CD14-positive monocyte (primary cell): ENCODE measurements at regions not wholly inside any gene's neighbourhood (a gene's known extent, or its start where the extent isn't known, plus 50 kb on each side); places are given as distances from the start of the nearest gene placed in this dataset.

Experiments used
- DNase-seq, 3 donors: peaks; one replicate each; pipeline ENCODE4 v3.0.0-alpha.2; 2011 to 2022
- H2AFZ ChIP-seq: 2 replicates; pipeline ENCODE4 v1.6.0; 2012; ENCODE audit warnings: mild to moderate bottlenecking, low read depth, low read length, inconsistent platforms; ENCODE audit not compliant: insufficient read depth, poor library complexity, severe bottlenecking
- H3K27ac ChIP-seq, 2 donors: 1 replicate in 1 of 2; 2 replicates in 1 of 2; pipeline ENCODE4 v1.5.1; 2012 to 2013; ENCODE audit warnings: low read length in 2 of 2, control low read depth in 1 of 2, inconsistent platforms in 1 of 2, low read depth in 1 of 2, mild to moderate bottlenecking in 1 of 2
- H3K27me3 ChIP-seq, 2 donors: one replicate each; pipeline versions ENCODE4 v1.6.0 to v1.6.1; 2011 to 2013; ENCODE audit warnings: low read length in 2 of 2; ENCODE audit not compliant: control insufficient read depth in 2 of 2, insufficient read depth in 2 of 2
- H3K36me3 ChIP-seq, 2 donors: replicated peaks in 1 of 2; 1 replicate in 1 of 2; 2 replicates in 1 of 2; pipeline versions ENCODE4 v1.5.1 to v1.6.1; 2012 to 2013; ENCODE audit warnings: low read length in 2 of 2, control low read depth in 1 of 2, inconsistent platforms in 1 of 2, mild to moderate bottlenecking in 1 of 2; ENCODE audit not compliant: insufficient read depth in 2 of 2, control insufficient read depth in 1 of 2
- H3K4me1 ChIP-seq, 2 donors: 1 replicate in 1 of 2; 2 replicates in 1 of 2; pipeline versions ENCODE4 v1.5.1 to v1.6.1; 2012 to 2013; ENCODE audit warnings: low read length in 2 of 2, control low read depth in 1 of 2, inconsistent platforms in 1 of 2, mild to moderate bottlenecking in 1 of 2, moderate library complexity in 1 of 2; ENCODE audit not compliant: insufficient read depth in 2 of 2, control insufficient read depth in 1 of 2
- H3K4me2 ChIP-seq: replicated peaks from 2 replicates; pipeline ENCODE3; 2012; ENCODE audit warnings: low read length, moderate library complexity, mild to moderate bottlenecking; ENCODE audit not compliant: poor library complexity, severe bottlenecking; ENCODE audit errors: extremely low read depth
- H3K4me3 ChIP-seq, 3 experiments: fragments of 200-600 bp in 1 of 3; sonication (generic) in 1 of 3; replicated peaks in 1 of 3; 1 replicate in 2 of 3; 2 replicates in 1 of 3; pipeline ENCODE4 v1.5.1; 2011 to 2013; ENCODE audit warnings: low read length in 3 of 3, mild to moderate bottlenecking in 3 of 3, control low read depth in 2 of 3, low read depth in 2 of 3, inconsistent platforms in 1 of 3, moderate library complexity in 1 of 3
- H3K79me2 ChIP-seq: 2 replicates; pipeline ENCODE4 v1.6.0; 2012; ENCODE audit warnings: mild to moderate bottlenecking, control low read depth, inconsistent platforms, low read length, moderate library complexity; ENCODE audit not compliant: insufficient read depth
- H3K9ac ChIP-seq: 2 replicates; pipeline ENCODE4 v1.6.0; 2017; ENCODE audit warnings: low read length, mild to moderate bottlenecking; ENCODE audit not compliant: insufficient read depth, poor library complexity, severe bottlenecking
- H3K9me3 ChIP-seq, 2 donors: replicated peaks in 1 of 2; 1 replicate in 1 of 2; 2 replicates in 1 of 2; pipeline versions ENCODE4 v1.5.1 to v1.6.1; 2012 to 2013; ENCODE audit warnings: low read length in 2 of 2, control low read depth in 1 of 2; ENCODE audit not compliant: control insufficient read depth in 1 of 2, insufficient read depth in 1 of 2
- H4K20me1 ChIP-seq: 2 replicates; pipeline ENCODE4 v1.6.0; 2012; ENCODE audit warnings: mild to moderate bottlenecking, low read length, control low read depth, moderate library complexity; ENCODE audit not compliant: insufficient read depth
- H3K27ac Mint-ChIP-seq, 7 donors: one replicate each; pipeline ENCODE4 v1.8.0; 2020; ENCODE audit warnings: mild to moderate bottlenecking in 7 of 7, mixed read lengths in 7 of 7, moderate library complexity in 6 of 7, inconsistent platforms in 2 of 7
- H3K27me3 Mint-ChIP-seq, 3 donors: one replicate each; pipeline ENCODE4 v1.8.0; 2021 to 2022; ENCODE audit warnings: low read depth in 3 of 3, mild to moderate bottlenecking in 3 of 3, mixed read lengths in 3 of 3, moderate library complexity in 3 of 3, inconsistent platforms in 1 of 3
- H3K36me3 Mint-ChIP-seq, 2 donors: one replicate each; pipeline ENCODE4 v1.8.0; 2020; ENCODE audit warnings: mixed read lengths in 2 of 2, inconsistent platforms in 1 of 2, mild to moderate bottlenecking in 1 of 2
- H3K4me1 Mint-ChIP-seq: one replicate; pipeline ENCODE4 v1.8.0; 2020; ENCODE audit warnings: mild to moderate bottlenecking, mixed read lengths
- H3K4me3 Mint-ChIP-seq, 2 donors: one replicate each; pipeline ENCODE4 v1.8.0; 2020; ENCODE audit warnings: mild to moderate bottlenecking in 2 of 2, mixed read lengths in 2 of 2, moderate library complexity in 1 of 2
- H3K9me3 Mint-ChIP-seq, 7 donors: one replicate each; pipeline ENCODE4 v1.8.0; 2020 to 2022; ENCODE audit warnings: mixed read lengths in 7 of 7, mild to moderate bottlenecking in 6 of 7, moderate library complexity in 6 of 7, inconsistent platforms in 2 of 7
- WGBS: methylation state at CpG from one replicate; pipeline ENCODE4 v1.1.5; 2013; ENCODE audit warnings: missing lambda C conversion rate; ENCODE audit not compliant: insufficient coverage; 5-methylcytosine and 5-hydroxymethylcytosine counted together
- intact Hi-C, 2 donors: fragments of 100-400 bp; cut with micrococcal nuclease; formaldehyde crosslinking; loops; one replicate each; pipeline versions ENCODE4 v1.15.0 to v1.15.1; 2023
- TF ChIP-seq, protein P1 (sequence below): fragments of 200-600 bp; IDR thresholded peaks from one replicate; pipeline ENCODE4 v1.8.0; 2022; ENCODE audit warnings: antibody characterized with exemption, mild to moderate bottlenecking

DNA sequence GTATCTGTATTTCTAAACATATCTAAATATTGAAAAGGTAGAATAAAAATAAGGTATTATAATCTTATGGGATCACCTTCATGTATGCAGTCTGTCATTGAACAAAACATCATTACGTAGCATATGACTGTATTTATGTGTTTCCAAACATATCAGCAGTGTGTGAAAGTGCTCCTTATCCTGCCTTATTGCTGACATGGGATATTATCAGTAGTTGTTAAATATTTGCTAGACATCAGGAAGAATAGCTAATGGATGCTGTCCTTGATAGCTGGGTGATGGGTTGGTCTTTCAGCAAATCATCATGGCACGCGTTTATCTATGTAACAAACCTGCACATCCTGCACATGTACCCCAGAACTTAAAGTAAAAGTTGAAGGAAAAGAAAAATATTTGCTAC is 59.1 kb upstream of the FAM20A start:
- H2AFZ ChIP-seq = no peak overlapping the region

DNA sequence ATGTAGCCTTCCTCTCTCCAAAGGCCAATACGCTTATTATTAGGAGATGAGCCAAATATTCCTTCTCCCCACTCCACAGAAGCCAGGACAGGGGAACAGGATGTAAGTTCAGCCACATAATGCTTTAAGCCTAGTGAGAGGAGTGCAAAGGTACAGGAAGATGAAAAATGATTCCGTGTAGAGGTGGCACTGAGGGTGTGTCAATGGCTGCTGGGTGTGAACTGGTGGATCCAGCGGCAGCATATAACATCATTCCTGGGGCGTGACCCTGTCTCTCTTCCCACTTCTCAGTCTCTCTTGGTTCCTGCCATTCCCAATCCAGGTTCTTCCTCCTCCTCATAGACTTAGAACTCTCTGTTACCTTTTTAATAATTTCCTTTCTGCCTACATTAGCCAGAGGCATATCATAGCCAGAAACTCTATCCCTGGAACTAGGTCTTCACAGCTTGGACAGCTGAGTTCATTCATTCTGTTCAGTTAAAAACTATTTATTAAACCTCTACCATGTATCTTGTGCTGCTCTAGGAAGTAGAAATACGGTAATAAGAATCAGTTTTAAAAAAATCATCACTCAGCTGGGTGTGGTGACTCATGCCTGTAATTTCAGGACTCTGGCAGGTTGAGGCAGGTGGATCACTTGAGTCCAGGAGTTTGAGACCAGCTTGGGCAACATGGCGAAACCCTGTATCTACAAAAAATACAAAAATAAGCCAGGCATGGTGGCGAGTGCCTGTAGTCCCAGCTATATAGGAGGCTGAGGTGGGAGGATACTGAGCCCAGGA is 58.0 kb upstream of the FAM20A start:
- Histone ChIP-seq H3K36me3 (no peaks in the 10 kb centered on the region), H3K27me3 (peaks cover 2 to 3% of the 10 kb centered on the region in 2 donors), H3K4me2 (no peak overlapping the region), H3K4me1 (no peaks in the 10 kb centered on the region), H3K4me3 (no peak overlapping the region), H3K27ac (no peak overlapping the region), H3K79me2 (no peaks in the 10 kb centered on the region), H2AFZ (no peak overlapping the region), H3K9me3 (no peaks in the 10 kb centered on the region), H3K9ac (no peak overlapping the region), H4K20me1 (no peaks in the 10 kb centered on the region)
- Mint-ChIP-seq H3K4me3 (no peak overlapping the region), H3K9me3 (peaks cover 0 to 4% (median 3%) of the 10 kb centered on the region in 7 donors), H3K36me3 (no peaks in the 10 kb centered on the region), H3K4me1 (no peaks in the 10 kb centered on the region), H3K27me3 (peaks cover 3 to 16% (median 7%) of the 10 kb centered on the region in 3 donors), H3K27ac (peak overlapping the region in 1 of 7 donors; percentile 38)
- intact Hi-C loops = no loop called here
- TF ChIP-seq, protein P1, sequence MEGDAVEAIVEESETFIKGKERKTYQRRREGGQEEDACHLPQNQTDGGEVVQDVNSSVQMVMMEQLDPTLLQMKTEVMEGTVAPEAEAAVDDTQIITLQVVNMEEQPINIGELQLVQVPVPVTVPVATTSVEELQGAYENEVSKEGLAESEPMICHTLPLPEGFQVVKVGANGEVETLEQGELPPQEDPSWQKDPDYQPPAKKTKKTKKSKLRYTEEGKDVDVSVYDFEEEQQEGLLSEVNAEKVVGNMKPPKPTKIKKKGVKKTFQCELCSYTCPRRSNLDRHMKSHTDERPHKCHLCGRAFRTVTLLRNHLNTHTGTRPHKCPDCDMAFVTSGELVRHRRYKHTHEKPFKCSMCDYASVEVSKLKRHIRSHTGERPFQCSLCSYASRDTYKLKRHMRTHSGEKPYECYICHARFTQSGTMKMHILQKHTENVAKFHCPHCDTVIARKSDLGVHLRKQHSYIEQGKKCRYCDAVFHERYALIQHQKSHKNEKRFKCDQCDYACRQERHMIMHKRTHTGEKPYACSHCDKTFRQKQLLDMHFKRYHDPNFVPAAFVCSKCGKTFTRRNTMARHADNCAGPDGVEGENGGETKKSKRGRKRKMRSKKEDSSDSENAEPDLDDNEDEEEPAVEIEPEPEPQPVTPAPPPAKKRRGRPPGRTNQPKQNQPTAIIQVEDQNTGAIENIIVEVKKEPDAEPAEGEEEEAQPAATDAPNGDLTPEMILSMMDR = no peak
- DNase-seq = no peak
- WGBS = 92% methylated on average over 2 of the region's 7 CpGs

More for the DNA sequence above, 59.1 kb upstream of the FAM20A start:
- Histone ChIP-seq H3K27ac (no peak overlapping the region), H3K9ac (no peak overlapping the region), H3K27me3 (peaks cover 2 to 5% of the 10 kb centered on the region in 2 donors), H4K20me1 (no peaks in the 10 kb centered on the region), H3K4me3 (no peak overlapping the region), H3K79me2 (no peaks in the 10 kb centered on the region), H3K9me3 (no peaks in the 10 kb centered on the region), H3K4me2 (no peak overlapping the region), H3K4me1 (no peaks in the 10 kb centered on the region), H3K36me3 (no peaks in the 10 kb centered on the region)
- TF ChIP-seq, protein P1 = no peak
- DNase-seq = no peak
- no peak overlapping the region for H3K27ac Mint-ChIP-seq
- H3K9me3 Mint-ChIP-seq = peaks cover 0 to 4% (median 3%) of the 10 kb centered on the region in 7 donors
- WGBS = no CpG with 5 or more reads among the region's 3 CpGs
- H3K36me3 Mint-ChIP-seq = no peaks in the 10 kb centered on the region
- no peak overlapping the region for H3K4me3 Mint-ChIP-seq
- H3K4me1 Mint-ChIP-seq = no peaks in the 10 kb centered on the region
- peaks cover 3 to 16% (median 8%) of the 10 kb centered on the region in 3 donors for H3K27me3 Mint-ChIP-seq
- intact Hi-C loops = no loop called here
